22Rv1 (cell line): ENCODE measurements at regions not wholly inside any gene's neighbourhood (a gene's known extent, or its start where the extent isn't known, plus 50 kb on each side); places are given as distances from the start of the nearest gene placed in this dataset.

Experiments used
- ZFX ChIP-seq: fragments of 450-650 bp; IDR thresholded peaks from 2 replicates; pipeline ENCODE4 v1.6.1; 2017; ENCODE audit warnings: antibody characterized with exemption, borderline replicate concordance
- TF ChIP-seq, protein P1 (sequence below): fragments of 450-650 bp; IDR thresholded peaks from 2 replicates; pipeline ENCODE4 v1.5.1; 2017; ENCODE audit warnings: mild to moderate bottlenecking

DNA sequence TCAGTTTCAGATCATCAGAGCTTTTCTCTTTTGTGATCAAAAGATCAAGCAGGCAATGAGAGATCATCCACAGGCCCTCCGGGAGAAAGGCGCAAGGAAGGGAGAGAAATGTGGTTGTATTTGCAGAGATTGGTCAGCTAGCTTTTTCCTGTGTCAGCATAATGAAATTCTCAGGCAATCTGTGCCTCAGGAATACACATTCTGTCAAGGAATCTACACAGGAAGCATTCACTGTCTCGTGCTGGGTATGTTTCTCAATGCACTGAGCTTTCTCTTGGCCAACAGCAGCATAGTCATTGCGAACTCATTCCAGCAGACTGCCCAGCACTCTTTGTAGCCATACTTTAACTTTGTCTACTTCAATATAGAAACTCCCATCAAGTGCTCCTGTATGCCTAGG is 413.7 kb downstream of the PPP3CA start:
- TF ChIP-seq, protein P1, sequence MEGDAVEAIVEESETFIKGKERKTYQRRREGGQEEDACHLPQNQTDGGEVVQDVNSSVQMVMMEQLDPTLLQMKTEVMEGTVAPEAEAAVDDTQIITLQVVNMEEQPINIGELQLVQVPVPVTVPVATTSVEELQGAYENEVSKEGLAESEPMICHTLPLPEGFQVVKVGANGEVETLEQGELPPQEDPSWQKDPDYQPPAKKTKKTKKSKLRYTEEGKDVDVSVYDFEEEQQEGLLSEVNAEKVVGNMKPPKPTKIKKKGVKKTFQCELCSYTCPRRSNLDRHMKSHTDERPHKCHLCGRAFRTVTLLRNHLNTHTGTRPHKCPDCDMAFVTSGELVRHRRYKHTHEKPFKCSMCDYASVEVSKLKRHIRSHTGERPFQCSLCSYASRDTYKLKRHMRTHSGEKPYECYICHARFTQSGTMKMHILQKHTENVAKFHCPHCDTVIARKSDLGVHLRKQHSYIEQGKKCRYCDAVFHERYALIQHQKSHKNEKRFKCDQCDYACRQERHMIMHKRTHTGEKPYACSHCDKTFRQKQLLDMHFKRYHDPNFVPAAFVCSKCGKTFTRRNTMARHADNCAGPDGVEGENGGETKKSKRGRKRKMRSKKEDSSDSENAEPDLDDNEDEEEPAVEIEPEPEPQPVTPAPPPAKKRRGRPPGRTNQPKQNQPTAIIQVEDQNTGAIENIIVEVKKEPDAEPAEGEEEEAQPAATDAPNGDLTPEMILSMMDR: no peak
- TF ChIP-seq ZFX: no peak
